ENCODE measurements at regions not wholly inside any gene's neighbourhood (a gene's known extent, or its start where the extent isn't known, plus 50 kb on each side); places are given as distances from the start of the nearest gene placed in this dataset.

DNA sequence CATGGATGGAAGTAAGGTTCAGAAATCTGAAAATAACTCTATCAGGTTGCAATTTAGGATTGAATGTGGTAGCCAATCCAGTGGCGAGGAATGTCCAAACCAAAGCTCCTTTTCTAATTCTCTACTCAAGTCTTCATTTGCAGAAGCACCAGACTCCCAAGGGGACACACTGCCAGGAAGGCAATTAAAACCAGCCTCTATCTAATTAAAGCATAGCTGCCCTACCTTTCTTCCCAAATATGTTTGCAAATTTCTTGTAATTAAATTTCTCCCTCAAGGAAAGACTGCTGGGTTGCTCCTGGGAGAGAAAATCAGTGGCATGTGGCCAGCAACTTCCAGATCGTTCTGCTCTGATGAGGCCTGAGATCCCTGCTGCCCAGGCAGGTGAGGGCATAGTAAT, 153.4 kb upstream of the MCTP2 start:
- Histone ChIP-seq H3K14ac (replicated peaks; ENCODE audit: low read depth, low read length) (no peak overlapping the region), H3K36me3 (ENCODE audit: control insufficient read depth, insufficient read depth, low read length) (no peaks in the 10 kb centered on the region), H3K9ac (ENCODE audit: low read depth, low read length) (no peak overlapping the region), H4K5ac (ENCODE audit: low read depth, low read length) (no peak overlapping the region), H4K8ac (ENCODE audit: low read depth in 2 of 2, low read length in 2 of 2) (no peak overlapping the region), H2AK9ac (replicated peaks; ENCODE audit: low read depth, low read length, poor library complexity) (no peak overlapping the region), H2BK15ac (ENCODE audit: low read depth, low read length) (no peak overlapping the region), H2BK120ac (ENCODE audit: low read depth, low read length) (no peak overlapping the region), H2AFZ (replicated peaks; ENCODE audit: low read length, poor library complexity) (no peak overlapping the region), H3K27me3 (ENCODE audit: control insufficient read depth, insufficient read depth, low read length) (no peaks in the 10 kb centered on the region), H2BK5ac (ENCODE audit: low read depth, low read length, poor library complexity, severe bottlenecking) (no peak overlapping the region), H3K56ac (ENCODE audit: extremely low read depth, insufficient read depth, low read length) (no peak overlapping the region), H4K20me1 (ENCODE audit: insufficient read depth, low read length) (no peaks in the 10 kb centered on the region), H3K4me2 (ENCODE audit: low read depth, low read length) (no peak overlapping the region), H3K79me1 (ENCODE audit: low read depth in 1 of 2, low read length in 2 of 2) (no peaks in the 10 kb centered on the region), H3K9me1 (ENCODE audit: insufficient read depth, low read length) (no peaks in the 10 kb centered on the region), H3K4me1 (ENCODE audit: control insufficient read depth, insufficient read depth, low read length) (no peaks in the 10 kb centered on the region), H2AK5ac (ENCODE audit: low read depth, low read length) (no peak overlapping the region), H2BK20ac (ENCODE audit: low read depth, low read length) (no peak overlapping the region), H4K91ac (ENCODE audit: insufficient read depth, low read depth, low read length) (no peak overlapping the region), H3K4ac (ENCODE audit: low read depth, low read length) (no peak overlapping the region), H3K4me3 (ENCODE audit: insufficient read depth, low read depth, low read length) (no peak overlapping the region), H3K23ac (ENCODE audit: low read depth, low read length) (no peak overlapping the region), H3K27ac (ENCODE audit: insufficient read depth, low read length) (no peak overlapping the region), H3K9me3 (ENCODE audit: control insufficient read depth, insufficient read depth, low read length) (peaks cover 3% of the 10 kb centered on the region; the same call in 1 of the 2 replicates), H3K18ac (ENCODE audit: low read depth, low read length) (no peak overlapping the region)
- DNase-seq, result no peak
- dilution Hi-C loops (cut with HindIII; ENCODE audit: low sequenced_read_pairs, unreplicated experiment) (no loop called here), in situ Hi-C loops (cut with MboI; ENCODE audit: low sequenced_read_pairs) (no loop called here), intact Hi-C loops (cut with micrococcal nuclease) (no loop called here)
- ATAC-seq (ENCODE audit: low read depth), result no peak
- CTCF ChIA-PET, result no interaction called here
- BruUV-seq (replicated peaks), result no TSS peak
- TF ChIP-seq CEBPB (IDR thresholded peaks at IDR 0.05; ENCODE audit: low read depth, low read length), result no peak
- TF ChIP-seq CHD1 (IDR thresholded peaks at IDR 0.05; ENCODE audit: low read depth, low read length), result no peak
- no CpG with 5 or more reads among the region's 2 CpGs for WGBS, 2 experiments (ENCODE audit: extremely low coverage in 2 of 2, insufficient read length in 1 of 2)
- POLR2A ChIA-PET (ENCODE audit: unreplicated experiment), result no interaction called here
